Activated CD4-positive, alpha-beta T cell treated with anti-CD3 and anti-CD28 coated beads, Interleukin-10, Interleukin-2, amounts not matched to agents 100 ng/mL and 50 ng/mL, durations not matched to agents 16 hours and 8 hours (primary cell): ENCODE measurements at regions not wholly inside any gene's neighbourhood (a gene's known extent, or its start where the extent isn't known, plus 50 kb on each side); places are given as distances from the start of the nearest gene placed in this dataset.
"Not testable (repeated sequence)": the region's sequence is repeated elsewhere in the genome, so short reads cannot be mapped to it uniquely, and the experiment has no call there.

Experiments
- DNase-seq: peaks from one replicate; pipeline ENCODE4 v3.0.0-alpha.2; 2020

GRCh38 chr18:60319129-60319528 is 53.4 kb downstream of the MC4R start:
- DNase-seq, result no peak

DNA sequence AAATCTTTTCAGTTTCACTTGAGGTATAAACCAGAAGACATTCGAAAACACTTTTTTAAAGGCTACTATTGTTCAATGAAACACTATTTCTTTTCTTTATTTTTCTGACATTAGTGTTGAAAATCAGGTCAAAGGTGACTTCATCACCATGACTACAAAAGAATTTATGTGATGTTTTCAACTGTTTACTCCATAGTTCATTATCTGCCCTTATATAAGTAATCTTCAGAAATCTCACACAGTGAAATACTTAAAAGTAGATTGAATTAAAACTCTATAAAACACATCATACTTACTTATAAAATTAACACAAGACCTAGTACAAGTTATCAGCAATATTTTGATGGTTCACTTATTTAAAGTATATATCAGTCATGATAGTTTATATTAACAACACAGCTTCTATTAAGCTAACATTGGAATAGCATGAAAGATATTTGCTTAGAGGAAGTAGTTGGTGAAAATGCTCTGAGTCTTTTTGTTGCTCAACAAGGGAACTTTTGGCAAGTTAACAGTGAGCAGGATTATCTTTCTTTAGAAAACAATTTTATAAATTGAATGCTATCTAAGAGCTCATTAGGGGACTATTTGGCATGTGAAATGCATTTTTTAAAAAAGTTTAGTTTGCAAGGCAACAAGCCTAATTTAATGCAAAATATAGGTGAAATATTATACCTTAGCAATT is 60.8 kb downstream of the MC4R start:
- DNase-seq, result no peak

GRCh38 chr18:60295674-60296073 is 76.9 kb downstream of the MC4R start:
- no peak for DNase-seq

GRCh38 chr18:60292186-60292585 is 80.4 kb downstream of the MC4R start:
- no peak for DNase-seq

GRCh38 chr18:60279391-60279790 is 93.2 kb downstream of the MC4R start:
- no peak for DNase-seq

GRCh38 chr18:60277855-60278480 is 94.6 kb downstream of the MC4R start:
- DNase-seq, result no peak

GRCh38 chr18:60267391-60268058 is 105.0 kb downstream of the MC4R start:
- no peak for DNase-seq

GRCh38 chr18:60266558-60266957 is 106.0 kb downstream of the MC4R start:
- no peak for DNase-seq

- DNase-seq, result peak; percentile 2
Measured at GRCh38 chr18:60259052-60259681, 113.4 kb downstream of the MC4R start.

DNA sequence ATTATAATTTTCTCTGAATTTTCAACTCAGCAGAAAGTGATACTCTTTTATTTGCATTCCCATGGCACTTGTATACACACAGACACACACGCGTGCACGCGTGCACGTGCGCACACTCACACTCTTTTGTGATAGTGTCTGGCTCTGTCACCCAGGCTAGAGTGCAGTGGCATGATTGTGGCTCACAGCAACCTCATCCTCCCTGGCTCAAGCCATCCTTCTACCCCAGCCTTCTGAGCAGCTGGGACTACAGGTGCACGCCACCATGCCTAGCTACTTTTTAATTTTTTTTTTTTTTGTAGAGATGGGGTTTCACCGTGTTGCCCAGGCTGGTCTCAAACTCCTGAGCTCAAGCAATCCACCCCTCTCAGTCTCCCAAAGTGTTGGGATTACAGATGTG is 123.2 kb downstream of the MC4R start:
- DNase-seq, result no peak

- no peak for DNase-seq
Measured at GRCh38 chr18:60248336-60249330, 123.9 kb downstream of the MC4R start.

GRCh38 chr18:60247103-60247502 is 125.5 kb downstream of the MC4R start:
- DNase-seq, result no peak

DNA sequence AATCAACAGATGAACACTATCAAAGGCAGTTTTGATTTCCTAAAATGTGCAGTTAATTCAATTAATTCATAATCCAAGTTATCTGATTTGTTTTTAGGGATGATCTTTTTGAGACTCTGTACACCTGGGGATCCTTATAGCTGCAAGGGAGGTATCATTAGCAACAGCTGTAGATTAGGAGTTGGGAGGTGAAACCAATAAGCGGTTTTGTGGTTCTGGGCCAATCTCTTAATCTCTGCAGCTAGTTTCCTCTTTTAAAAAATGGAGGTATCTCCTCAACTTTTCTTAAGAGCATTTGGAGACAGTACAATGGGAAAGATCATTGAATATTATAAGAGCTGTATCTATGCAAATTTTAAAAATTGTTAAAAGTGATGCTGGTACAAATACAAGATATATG is 126.0 kb downstream of the MC4R start:
- no peak for DNase-seq

- DNase-seq, result no peak
Measured at GRCh38 chr18:60245096-60245495, 127.5 kb downstream of the MC4R start.

DNA sequence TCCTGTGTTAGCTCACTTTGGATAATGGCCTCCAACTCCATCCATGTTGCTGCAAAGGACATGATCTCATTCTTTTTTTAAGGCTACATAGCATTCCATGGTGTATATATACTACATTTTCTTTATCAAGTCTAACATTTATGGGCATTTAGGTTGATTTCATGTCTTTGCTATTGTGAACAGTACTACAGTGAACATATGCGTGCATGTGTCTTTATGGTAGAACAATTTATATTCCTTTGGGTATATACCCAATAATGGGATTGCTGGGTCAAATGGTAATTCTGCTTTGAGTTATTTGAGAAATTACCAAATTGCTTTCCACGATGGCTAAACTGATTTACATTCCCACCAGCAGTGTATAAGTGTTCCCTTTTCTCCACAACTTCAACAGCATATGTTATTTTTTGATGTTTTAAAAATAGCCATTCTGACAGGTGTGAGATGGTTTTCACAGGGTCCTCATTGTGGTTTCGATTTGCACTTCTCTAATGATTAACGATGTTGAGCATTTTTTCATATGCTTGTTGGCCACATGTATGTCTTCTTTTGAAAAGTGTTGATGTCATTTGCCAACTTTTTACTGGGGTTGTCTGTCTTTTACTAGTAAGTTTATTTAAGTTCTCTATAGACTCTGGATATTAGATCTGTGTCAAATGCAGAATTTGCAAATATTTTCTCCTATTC is 133.4 kb downstream of the MC4R start:
- not testable (repeated sequence) for DNase-seq

DNA sequence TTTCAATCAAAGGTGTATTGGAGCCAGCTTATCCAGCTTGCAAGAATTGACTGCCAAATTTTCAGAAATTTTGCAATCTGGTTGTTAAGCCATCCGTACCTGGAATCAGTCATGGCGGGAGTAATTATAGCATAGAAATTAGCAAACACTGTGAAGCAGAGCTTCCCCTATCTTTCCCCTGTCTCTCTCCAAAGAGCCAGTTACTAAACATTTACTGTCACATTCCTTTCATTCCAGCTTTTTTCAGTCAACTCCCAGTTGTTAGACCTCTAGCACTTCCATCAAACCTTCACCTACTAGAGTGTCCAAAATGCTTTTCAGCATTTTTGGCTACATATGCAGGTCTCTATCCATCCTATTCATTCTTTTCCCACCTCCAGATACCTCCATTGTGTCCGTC is 137.4 kb downstream of the MC4R start:
- DNase-seq, result no peak

DNA sequence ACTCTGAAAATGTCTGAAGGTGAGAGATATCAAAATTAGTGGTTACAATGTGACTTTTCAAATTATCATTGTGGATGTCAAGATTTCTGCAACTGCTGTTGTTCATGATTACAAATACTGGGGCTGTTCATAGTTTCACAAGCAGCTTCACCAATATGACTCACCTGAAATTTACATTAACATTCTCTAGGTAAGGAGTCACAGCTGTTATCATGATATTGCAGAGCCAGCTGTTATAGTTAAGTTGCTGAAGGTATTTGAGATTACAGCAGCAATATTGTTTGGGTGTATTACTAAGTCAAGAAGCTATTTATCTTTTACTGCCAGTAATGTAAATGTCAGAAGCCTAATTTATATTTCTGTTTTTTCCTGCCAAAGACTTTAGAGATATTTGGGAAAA is 140.0 kb downstream of the MC4R start:
- DNase-seq, result no peak

GRCh38 chr18:60228609-60229595 is 143.7 kb downstream of the MC4R start:
- DNase-seq, result no peak

- no peak for DNase-seq
Measured at GRCh38 chr18:60215432-60215831, 157.1 kb downstream of the MC4R start.

DNA sequence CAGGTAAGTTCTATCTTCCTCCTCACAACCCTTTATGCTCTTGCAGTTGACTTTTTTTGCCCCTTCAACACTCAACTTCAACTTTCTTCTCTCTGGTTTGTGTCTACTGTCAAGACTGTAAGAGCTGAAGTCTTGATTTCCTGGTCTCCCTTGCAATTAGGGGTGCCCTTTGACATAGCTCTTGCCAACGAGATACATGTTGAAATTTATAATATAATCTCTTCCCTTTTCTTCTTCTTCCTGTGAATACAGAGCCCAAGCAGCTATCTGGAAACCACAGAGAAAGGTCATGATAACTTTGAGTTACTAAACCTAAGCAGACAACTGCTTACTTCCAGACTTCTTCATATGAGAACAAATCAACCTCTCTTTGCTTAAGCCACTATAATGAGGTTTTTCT is 163.5 kb downstream of the MC4R start:
- no peak for DNase-seq

- no peak for DNase-seq
Measured at GRCh38 chr18:60202708-60203107, 169.9 kb downstream of the MC4R start.
